GM21723 (cell line): ENCODE measurements at regions not wholly inside any gene's neighbourhood (a gene's known extent, or its start where the extent isn't known, plus 50 kb on each side); places are given as distances from the start of the nearest gene placed in this dataset.

ENCODE experiments used
- ATAC-seq: cut with Tn5 transposase; IDR thresholded peaks from one replicate; pipeline ENCODE4 v1.9.1; 2021; ENCODE audit warnings: mild to moderate bottlenecking, moderate library complexity; ENCODE audit not compliant: unreplicated experiment

DNA sequence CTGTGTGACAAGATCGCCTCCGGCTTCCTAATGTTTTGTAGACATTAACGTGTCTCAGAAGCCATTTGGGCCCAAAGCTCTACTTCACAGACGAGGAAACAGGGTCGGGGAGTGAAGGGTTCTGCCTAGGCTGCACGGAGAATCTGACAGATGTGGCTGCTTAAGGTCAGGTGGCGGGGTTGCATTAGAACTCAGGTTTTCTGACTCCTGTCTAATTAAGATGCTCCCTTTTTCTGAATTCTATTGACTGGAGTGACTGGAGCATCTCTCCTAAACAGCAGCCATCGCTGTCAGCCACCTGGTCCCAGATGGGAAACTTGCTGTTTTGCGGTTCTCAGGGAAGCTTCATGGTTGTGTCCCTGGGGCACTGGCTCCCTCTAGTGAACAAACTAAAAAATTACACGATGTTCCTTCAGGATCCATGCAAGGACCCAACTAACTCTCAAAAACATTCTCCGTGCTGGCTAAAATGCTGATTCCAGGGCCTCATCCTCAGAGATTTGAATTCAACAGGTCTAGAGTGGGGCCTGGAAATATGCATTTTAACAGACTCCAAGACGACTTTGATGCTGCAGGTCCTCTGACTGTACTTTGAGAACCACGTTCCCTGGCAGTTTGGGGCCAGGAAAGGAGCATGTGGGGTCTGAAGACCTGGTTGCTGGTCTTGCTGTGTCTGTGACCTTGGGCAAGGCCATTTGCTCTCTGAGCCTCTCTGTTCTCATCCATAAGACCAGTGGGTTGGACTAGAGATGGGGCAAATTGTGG lies 117.4 kb downstream of the IRF8 start:
- ATAC-seq = no peak

- no peak for ATAC-seq
These were observed 119.1 kb downstream of the IRF8 start for GRCh38 chr16:86018071-86018470.

GRCh38 chr16:86018487-86018886 lies 119.5 kb downstream of the IRF8 start:
- no peak for ATAC-seq

GRCh38 chr16:86018941-86019340 lies 120.0 kb downstream of the IRF8 start:
- ATAC-seq = no peak

GRCh38 chr16:86019446-86020047 lies 120.6 kb downstream of the IRF8 start:
- ATAC-seq = no peak

DNA sequence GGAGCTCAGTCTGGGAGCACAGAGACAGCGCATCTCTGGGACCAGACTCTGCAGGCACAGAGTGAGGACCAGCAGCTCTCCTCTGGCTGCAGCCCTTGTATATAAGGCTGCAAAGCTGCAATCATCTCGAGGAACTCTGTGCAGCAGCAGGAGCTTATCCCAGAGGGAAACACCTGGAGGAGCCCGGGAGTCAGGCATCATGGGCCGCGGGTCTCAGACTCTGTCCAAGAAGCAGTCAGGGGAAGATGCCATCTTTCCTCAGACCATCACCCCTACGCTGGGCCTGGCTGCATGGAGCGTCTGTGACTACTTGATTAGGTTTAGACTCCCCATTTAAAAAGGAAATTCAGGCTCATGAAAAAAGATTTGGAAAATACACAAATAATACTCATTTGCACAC lies 122.0 kb downstream of the IRF8 start:
- ATAC-seq = no peak

GRCh38 chr16:86022381-86022960 lies 123.5 kb downstream of the IRF8 start:
- ATAC-seq = no peak

GRCh38 chr16:86024210-86024609 lies 125.2 kb downstream of the IRF8 start:
- no peak for ATAC-seq

GRCh38 chr16:86025706-86026105 lies 126.7 kb downstream of the IRF8 start:
- ATAC-seq = no peak

DNA sequence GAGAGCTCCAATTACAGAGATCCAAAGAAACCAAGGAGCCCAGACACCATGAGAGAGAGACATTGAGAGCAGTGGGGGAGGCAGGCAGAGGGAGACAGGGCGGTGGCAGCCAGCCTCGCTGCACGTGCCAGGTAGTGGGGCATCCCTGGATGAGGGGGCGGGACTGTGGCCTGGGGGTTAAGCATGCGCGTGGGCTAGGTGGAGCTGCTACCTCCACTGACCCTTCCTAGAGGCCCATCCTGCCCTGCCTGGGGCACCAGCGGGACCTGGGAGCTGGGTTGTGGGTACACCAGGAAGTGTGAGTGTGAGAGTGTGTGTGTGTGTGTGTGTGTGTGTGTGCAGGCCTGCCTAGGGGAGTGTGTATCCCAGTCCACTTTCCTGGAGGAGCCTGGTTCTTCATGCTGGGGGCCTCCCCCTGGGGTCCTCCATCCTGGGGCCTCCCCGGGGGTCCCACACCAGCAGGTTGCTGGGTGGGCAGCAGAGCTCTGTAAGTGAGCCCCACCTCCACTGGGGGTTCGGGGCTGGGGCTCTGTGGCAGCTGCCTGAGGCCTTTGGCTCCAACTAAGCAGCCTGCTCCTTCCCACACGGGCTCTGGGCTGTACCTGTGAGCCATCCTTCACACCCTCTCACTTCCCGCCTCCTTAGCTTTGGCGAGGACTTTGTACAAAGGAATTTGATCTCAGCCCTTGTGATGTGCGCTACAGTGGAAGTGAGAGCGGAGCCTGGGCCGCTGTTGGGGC lies 127.4 kb downstream of the IRF8 start:
- no peak for ATAC-seq

GRCh38 chr16:86026916-86027315 lies 128.0 kb downstream of the IRF8 start:
- ATAC-seq = no peak

DNA sequence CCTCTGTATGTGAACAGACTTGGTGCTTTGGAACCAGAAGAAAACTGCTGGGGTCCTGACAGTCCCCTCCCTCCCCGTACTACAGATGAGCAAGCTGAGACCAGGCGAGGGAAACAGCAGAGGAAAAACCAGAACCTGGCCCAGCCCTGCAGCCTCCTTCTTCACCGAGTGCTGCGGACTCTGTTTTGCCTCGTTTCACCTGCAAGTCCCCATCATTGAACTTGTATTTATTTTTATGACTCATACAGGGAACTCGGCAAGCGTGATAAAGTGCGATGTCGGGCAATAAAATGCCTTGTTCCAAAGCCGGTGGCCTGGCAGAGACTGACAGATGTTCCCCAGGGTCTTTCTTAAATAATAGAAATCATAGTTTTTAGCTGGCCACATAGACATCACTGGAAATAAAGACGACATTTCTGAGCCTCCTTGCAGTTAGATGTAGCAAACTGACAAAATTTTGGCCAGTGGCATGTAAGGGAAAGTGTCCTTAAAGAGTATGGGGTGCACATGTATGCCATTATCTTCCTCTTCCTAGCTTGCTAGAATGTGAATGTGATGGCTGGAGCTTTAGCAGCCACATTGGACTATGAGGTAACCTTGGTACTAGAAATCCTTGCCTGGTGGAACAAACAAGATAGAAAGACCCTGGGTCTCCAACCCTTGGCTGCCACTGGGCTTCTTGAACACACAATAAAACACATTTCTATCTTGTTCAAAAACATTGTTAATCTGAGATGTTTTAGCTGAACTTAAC lies 128.6 kb downstream of the IRF8 start:
- no peak for ATAC-seq

DNA sequence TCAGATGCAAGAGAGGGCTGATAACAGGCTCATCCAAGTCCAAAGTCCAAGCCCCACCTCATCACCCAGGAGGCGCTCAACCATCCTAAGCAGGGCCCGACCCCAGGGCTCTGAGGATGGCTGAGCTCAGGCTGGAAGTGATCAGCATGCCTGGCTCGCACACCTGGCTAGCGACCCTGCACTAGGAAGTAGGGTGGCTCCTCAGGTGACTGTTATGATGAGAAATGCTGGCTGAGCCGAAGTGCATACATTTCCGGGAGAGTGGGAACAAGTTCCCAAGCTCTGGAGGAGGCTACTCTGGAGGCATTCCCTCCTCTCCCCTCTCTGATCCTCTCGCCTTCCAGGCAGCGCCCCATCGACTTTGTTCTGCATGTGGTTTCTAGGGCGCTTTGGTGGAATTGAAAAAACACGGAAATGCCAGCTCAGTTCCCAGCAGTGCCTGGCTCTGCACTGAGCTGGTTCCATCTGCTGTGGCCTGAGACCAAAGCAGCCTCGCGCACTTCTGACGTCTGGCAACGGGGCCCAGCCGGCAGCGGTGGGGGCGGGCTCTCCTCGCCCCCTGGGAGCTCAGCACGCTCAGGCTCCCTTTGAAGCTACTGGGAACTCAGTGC lies 130.3 kb downstream of the IRF8 start:
- ATAC-seq = no peak

- no peak for ATAC-seq
These were observed 131.2 kb downstream of the IRF8 start for GRCh38 chr16:86030116-86030515.

DNA sequence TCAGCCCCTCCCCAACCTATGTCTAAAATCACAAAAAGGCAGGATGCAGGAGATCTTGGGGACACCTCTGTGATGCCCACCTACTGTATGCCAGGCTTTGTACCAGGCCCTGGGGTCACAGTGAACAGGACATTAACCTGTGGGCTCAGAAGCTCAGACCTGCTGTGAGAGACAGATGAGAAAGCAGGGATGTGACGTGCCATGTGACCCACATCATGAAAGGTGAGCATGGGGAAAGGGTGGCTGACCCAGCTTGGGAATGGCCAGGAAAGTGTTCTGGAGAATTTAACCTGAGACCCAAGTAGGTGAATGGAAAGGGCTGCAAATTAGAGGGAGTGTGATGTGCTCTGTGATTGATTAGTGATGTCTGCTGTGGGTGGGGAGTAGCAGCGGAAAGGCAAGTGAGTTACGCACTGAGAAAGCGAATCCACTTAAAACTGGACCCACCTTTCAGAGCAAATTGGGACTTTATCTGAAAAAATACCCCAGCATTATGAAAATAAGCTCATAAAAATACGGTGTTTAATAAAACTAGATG lies 132.2 kb downstream of the IRF8 start:
- no peak for ATAC-seq

DNA sequence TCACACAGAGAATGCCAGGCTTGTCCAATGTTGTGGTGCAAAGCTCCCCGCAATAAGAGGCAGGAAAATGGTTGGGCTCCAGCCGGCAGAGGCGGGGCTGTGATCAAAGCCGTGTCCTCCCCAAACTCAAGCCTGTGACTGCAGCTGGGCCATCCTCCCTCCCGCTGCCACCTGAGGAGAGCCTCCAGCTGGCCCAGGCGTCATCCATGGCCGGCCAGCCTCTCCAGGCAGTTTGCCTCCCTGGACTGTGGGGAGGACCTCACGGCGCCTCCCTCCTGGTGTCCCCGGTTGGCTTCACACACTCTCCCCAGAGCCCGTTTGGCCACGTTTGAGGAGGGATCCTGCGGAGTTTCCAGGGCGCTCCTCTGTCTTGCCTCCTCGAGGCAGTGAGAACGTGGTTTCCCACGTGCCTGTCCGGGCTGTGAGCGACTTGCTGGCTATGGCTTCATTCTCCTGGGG lies 134.1 kb downstream of the IRF8 start:
- no peak for ATAC-seq

GRCh38 chr16:86033971-86034370 lies 135.0 kb downstream of the IRF8 start:
- ATAC-seq = no peak

GRCh38 chr16:86034421-86034919 lies 135.5 kb downstream of the IRF8 start:
- ATAC-seq = no peak

GRCh38 chr16:86035906-86036305 lies 136.9 kb downstream of the IRF8 start:
- no peak for ATAC-seq
